ENCODE measurements at regions not wholly inside any gene's neighbourhood (a gene's known extent, or its start where the extent isn't known, plus 50 kb on each side); places are given as distances from the start of the nearest gene placed in this dataset.
"Not testable (repeated sequence)": the region's sequence is repeated elsewhere in the genome, so short reads cannot be mapped to it uniquely, and the experiment has no call there.

DNA sequence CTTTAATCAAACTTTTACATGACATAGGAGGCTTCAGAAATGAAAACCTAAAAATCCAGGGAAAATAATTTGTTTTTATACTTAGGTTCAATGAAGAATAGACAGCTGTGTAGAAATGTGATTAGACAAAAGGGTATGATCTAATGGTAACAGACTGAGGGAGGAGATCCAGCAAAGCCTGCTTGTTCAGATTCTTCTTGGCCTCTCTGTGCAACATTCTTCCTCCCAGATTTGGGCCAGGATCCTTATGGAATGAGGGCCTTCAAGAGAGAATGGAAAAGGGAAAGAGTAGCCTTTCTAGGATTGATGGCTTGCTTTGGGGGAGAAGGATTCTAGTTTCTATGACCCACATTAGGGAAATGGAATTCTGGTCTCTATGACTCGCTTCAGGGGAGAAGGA, 94.5 kb upstream of the G2E3 start:
- no peak overlapping the region for H3K9ac ChIP-seq
- H3K4me1 ChIP-seq (ENCODE audit: insufficient read depth) = no peaks in the 10 kb centered on the region
- no peaks in the 10 kb centered on the region for H3K9me3 ChIP-seq (ENCODE audit: low read depth)
- WGBS, 2 experiments (ENCODE audit: low coverage in 1 of 2, low lambda C conversion rate in 2 of 2, missing lambda C conversion rate in 2 of 2) = 10 to 24% methylated on average over 1 of the region's 1 CpG
- no peak for TF ChIP-seq EZH2phosphoT487 (IDR thresholded peaks at IDR 0.05; ENCODE audit: insufficient read depth, low read depth)
- no peak for TF ChIP-seq EZH2 (IDR thresholded peaks at IDR 0.05; ENCODE audit: insufficient read depth, poor library complexity, severe bottlenecking)
- no peaks in the 10 kb centered on the region; the same call in none of the 2 replicates for H3K27me3 ChIP-seq (replicated peaks; ENCODE audit: insufficient read depth)
- H3F3A ChIP-seq (ENCODE audit: insufficient read depth) = no peaks in the 10 kb centered on the region
- H2AFZ ChIP-seq = no peak overlapping the region
- H4K20me1 ChIP-seq (ENCODE audit: insufficient read depth) = no peaks in the 10 kb centered on the region
- DNase-seq = no peak
- no peak overlapping the region for H3K27ac ChIP-seq
- H3K4me3 ChIP-seq = no peak overlapping the region
- no peaks in the 10 kb centered on the region for H3K79me2 ChIP-seq (ENCODE audit: insufficient read depth)
- in situ Hi-C loops (cut with MboI) = no loop called here
- no peaks in the 10 kb centered on the region for H3K9me2 ChIP-seq (ENCODE audit: insufficient read depth)
- no peaks in the 10 kb centered on the region for H3K36me3 ChIP-seq (ENCODE audit: low read depth)
- H3K4me2 ChIP-seq (ENCODE audit: unreplicated experiment) = no peak overlapping the region

GRCh38 chr14:30468354-30468753, 90.6 kb upstream of the G2E3 start:
- WGBS, 2 experiments (ENCODE audit: low coverage in 1 of 2, low lambda C conversion rate in 2 of 2, missing lambda C conversion rate in 2 of 2) = 55 to 59% methylated on average over 4 of the region's 4 CpGs
- H2AFZ ChIP-seq = no peak overlapping the region
- no peak for TF ChIP-seq EZH2phosphoT487 (IDR thresholded peaks at IDR 0.05; ENCODE audit: insufficient read depth, low read depth)
- no peak for TF ChIP-seq EZH2 (IDR thresholded peaks at IDR 0.05; ENCODE audit: insufficient read depth, poor library complexity, severe bottlenecking)
- no peaks in the 10 kb centered on the region for H3K79me2 ChIP-seq (ENCODE audit: insufficient read depth)
- no peaks in the 10 kb centered on the region for H3K9me3 ChIP-seq (ENCODE audit: low read depth)
- no peaks in the 10 kb centered on the region for H3K4me1 ChIP-seq (ENCODE audit: insufficient read depth)
- no peaks in the 10 kb centered on the region for H3K36me3 ChIP-seq (ENCODE audit: low read depth)
- no peaks in the 10 kb centered on the region for H4K20me1 ChIP-seq (ENCODE audit: insufficient read depth)
- no peak overlapping the region for H3K9ac ChIP-seq
- no peaks in the 10 kb centered on the region for H3K9me2 ChIP-seq (ENCODE audit: insufficient read depth)
- H3K27ac ChIP-seq = no peak overlapping the region
- in situ Hi-C loops (cut with MboI) = no loop called here
- H3K4me3 ChIP-seq = no peak overlapping the region
- no peaks in the 10 kb centered on the region; the same call in none of the 2 replicates for H3K27me3 ChIP-seq (replicated peaks; ENCODE audit: insufficient read depth)
- H3F3A ChIP-seq (ENCODE audit: insufficient read depth) = no peaks in the 10 kb centered on the region
- no peak for DNase-seq
- no peak overlapping the region for H3K4me2 ChIP-seq (ENCODE audit: unreplicated experiment)

GRCh38 chr14:30471980-30472379, 87.0 kb upstream of the G2E3 start:
- Histone ChIP-seq H4K20me1 (ENCODE audit: insufficient read depth) (no peaks in the 10 kb centered on the region), H3K4me3 (no peak overlapping the region), H3K9ac (no peak overlapping the region), H2AFZ (no peak overlapping the region), H3F3A (ENCODE audit: insufficient read depth) (no peaks in the 10 kb centered on the region), H3K9me2 (ENCODE audit: insufficient read depth) (no peaks in the 10 kb centered on the region), H3K4me1 (ENCODE audit: insufficient read depth) (no peaks in the 10 kb centered on the region), H3K27ac (no peak overlapping the region), H3K79me2 (ENCODE audit: insufficient read depth) (no peaks in the 10 kb centered on the region), H3K9me3 (ENCODE audit: low read depth) (no peaks in the 10 kb centered on the region), H3K27me3 (replicated peaks; ENCODE audit: insufficient read depth) (no peaks in the 10 kb centered on the region; the same call in 1 of the 2 replicates), H3K4me2 (ENCODE audit: unreplicated experiment) (no peak overlapping the region), H3K36me3 (ENCODE audit: low read depth) (no peaks in the 10 kb centered on the region)
- no peak for DNase-seq
- in situ Hi-C loops (cut with MboI) = no loop called here
- no peak for TF ChIP-seq EZH2phosphoT487 (IDR thresholded peaks at IDR 0.05; ENCODE audit: insufficient read depth, low read depth)
- no peak for TF ChIP-seq EZH2 (IDR thresholded peaks at IDR 0.05; ENCODE audit: insufficient read depth, poor library complexity, severe bottlenecking)

- H3K27ac ChIP-seq; H3K4me1 ChIP-seq (ENCODE audit: insufficient read depth); H3K27me3 ChIP-seq (replicated peaks; ENCODE audit: insufficient read depth); in situ Hi-C loops (cut with MboI); H3K9me3 ChIP-seq (ENCODE audit: low read depth); H3K79me2 ChIP-seq (ENCODE audit: insufficient read depth); H2AFZ ChIP-seq; DNase-seq; H3K9me2 ChIP-seq (ENCODE audit: insufficient read depth); H3K36me3 ChIP-seq (ENCODE audit: low read depth); H3K9ac ChIP-seq; H3K4me2 ChIP-seq (ENCODE audit: unreplicated experiment); H4K20me1 ChIP-seq (ENCODE audit: insufficient read depth); H3F3A ChIP-seq (ENCODE audit: insufficient read depth); H3K4me3 ChIP-seq: not testable (repeated sequence)
- 78 to 81% methylated on average over 29 to 32 of the region's 36 CpGs for WGBS, 2 experiments (ENCODE audit: low coverage in 1 of 2, low lambda C conversion rate in 2 of 2, missing lambda C conversion rate in 2 of 2)
Observed at GRCh38 chr14:30473846-30474696, 84.9 kb upstream of the G2E3 start.

GRCh38 chr14:30482276-30482675, 76.7 kb upstream of the G2E3 start:
- 11 to 13% methylated on average over 1 of the region's 1 CpG for WGBS, 2 experiments (ENCODE audit: low coverage in 1 of 2, low lambda C conversion rate in 2 of 2, missing lambda C conversion rate in 2 of 2)

More at GRCh38 chr14:30482276-30482675, 76.7 kb upstream of the G2E3 start:
- H3K4me1 ChIP-seq (ENCODE audit: insufficient read depth) = no peaks in the 10 kb centered on the region
- no peaks in the 10 kb centered on the region for H3F3A ChIP-seq (ENCODE audit: insufficient read depth)
- H3K9ac ChIP-seq = no peak overlapping the region
- DNase-seq = no peak
- H4K20me1 ChIP-seq (ENCODE audit: insufficient read depth) = no peaks in the 10 kb centered on the region
- H3K79me2 ChIP-seq (ENCODE audit: insufficient read depth) = no peaks in the 10 kb centered on the region
- H3K9me3 ChIP-seq (ENCODE audit: low read depth) = no peaks in the 10 kb centered on the region
- no peak overlapping the region for H3K4me2 ChIP-seq (ENCODE audit: unreplicated experiment)
- H3K4me3 ChIP-seq = no peak overlapping the region
- no peaks in the 10 kb centered on the region for H3K27me3 ChIP-seq (replicated peaks; ENCODE audit: insufficient read depth)
- TF ChIP-seq EZH2 (IDR thresholded peaks at IDR 0.05; ENCODE audit: insufficient read depth, poor library complexity, severe bottlenecking) (no peak), EZH2phosphoT487 (IDR thresholded peaks at IDR 0.05; ENCODE audit: insufficient read depth, low read depth) (no peak)
- H3K27ac ChIP-seq = no peak overlapping the region
- H2AFZ ChIP-seq = no peak overlapping the region
- no peaks in the 10 kb centered on the region for H3K36me3 ChIP-seq (ENCODE audit: low read depth)
- H3K9me2 ChIP-seq (ENCODE audit: insufficient read depth) = no peaks in the 10 kb centered on the region
- in situ Hi-C loops (cut with MboI) = no loop called here

Data from GM23248 (cell line).